Gastrocnemius medialis (tissue), 4 donors: ENCODE measurements at regions not wholly inside any gene's neighbourhood (a gene's known extent, or its start where the extent isn't known, plus 50 kb on each side); places are given as distances from the start of the nearest gene placed in this dataset.

Source experiments
- POLR2A ChIP-seq, 2 donors: fragments of 450-650 bp; IDR thresholded peaks; one replicate each; pipeline ENCODE4 v1.6.1; 2017; ENCODE audit warnings: antibody characterized with exemption in 2 of 2, mild to moderate bottlenecking in 2 of 2, moderate library complexity in 2 of 2
- TF ChIP-seq, protein P1 (sequence below), 5 experiments: fragments of 450-650 bp in 3 of 5; fragments of 200-600 bp in 2 of 5; sonication (generic) in 2 of 5; IDR thresholded peaks in 4 of 5; conservative IDR thresholded peaks in 1 of 5; 1 replicate in 4 of 5; 2 replicates in 1 of 5; pipeline ENCODE4 v1.5.1; 2016 to 2019; ENCODE audit warnings: antibody characterized with exemption in 5 of 5, mild to moderate bottlenecking in 3 of 5, moderate library complexity in 3 of 5

GRCh38 chr2:182522972-182523473 lies 96.2 kb upstream of the PDE1A start:
- TF ChIP-seq, protein P1, sequence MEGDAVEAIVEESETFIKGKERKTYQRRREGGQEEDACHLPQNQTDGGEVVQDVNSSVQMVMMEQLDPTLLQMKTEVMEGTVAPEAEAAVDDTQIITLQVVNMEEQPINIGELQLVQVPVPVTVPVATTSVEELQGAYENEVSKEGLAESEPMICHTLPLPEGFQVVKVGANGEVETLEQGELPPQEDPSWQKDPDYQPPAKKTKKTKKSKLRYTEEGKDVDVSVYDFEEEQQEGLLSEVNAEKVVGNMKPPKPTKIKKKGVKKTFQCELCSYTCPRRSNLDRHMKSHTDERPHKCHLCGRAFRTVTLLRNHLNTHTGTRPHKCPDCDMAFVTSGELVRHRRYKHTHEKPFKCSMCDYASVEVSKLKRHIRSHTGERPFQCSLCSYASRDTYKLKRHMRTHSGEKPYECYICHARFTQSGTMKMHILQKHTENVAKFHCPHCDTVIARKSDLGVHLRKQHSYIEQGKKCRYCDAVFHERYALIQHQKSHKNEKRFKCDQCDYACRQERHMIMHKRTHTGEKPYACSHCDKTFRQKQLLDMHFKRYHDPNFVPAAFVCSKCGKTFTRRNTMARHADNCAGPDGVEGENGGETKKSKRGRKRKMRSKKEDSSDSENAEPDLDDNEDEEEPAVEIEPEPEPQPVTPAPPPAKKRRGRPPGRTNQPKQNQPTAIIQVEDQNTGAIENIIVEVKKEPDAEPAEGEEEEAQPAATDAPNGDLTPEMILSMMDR (IDR thresholded peaks at IDR 0.05 in 4 of 5, conservative IDR thresholded peaks at IDR 0.05 in 1 of 5) = no peak
- no peak for TF ChIP-seq POLR2A (IDR thresholded peaks at IDR 0.05)
